Tibial artery (tissue), 4 donors: ENCODE measurements at regions not wholly inside any gene's neighbourhood (a gene's known extent, or its start where the extent isn't known, plus 50 kb on each side); places are given as distances from the start of the nearest gene placed in this dataset.
"Not testable (repeated sequence)": the region's sequence is repeated elsewhere in the genome, so short reads cannot be mapped to it uniquely, and the experiment has no call there.

Source experiments
- DNase-seq, 2 donors: peaks; one replicate each; pipeline ENCODE4 v3.0.0-alpha.2; 2019
- H3K27ac ChIP-seq, 2 donors: fragments of 200-600 bp; sonication (generic) in 1 of 2; 1 replicate in 1 of 2; 2 replicates in 1 of 2; pipeline ENCODE4 v1.5.1; 2018 to 2019; ENCODE audit warnings: mild to moderate bottlenecking in 1 of 2
- H3K27me3 ChIP-seq, 2 donors: fragments of 200-600 bp; sonication (generic) in 1 of 2; one replicate each; pipeline versions ENCODE4 v1.5.1 to v1.6.0; 2016 to 2019
- H3K36me3 ChIP-seq, 3 donors: fragments of 200-600 bp; sonication (generic) in 2 of 3; one replicate each; pipeline ENCODE4 v1.5.1; 2016 to 2019; ENCODE audit warnings: mild to moderate bottlenecking in 2 of 3
- H3K4me1 ChIP-seq, 4 donors: fragments of 200-600 bp; sonication (generic) in 2 of 4; 1 replicate in 3 of 4; 2 replicates in 1 of 4; pipeline ENCODE4 v1.5.1; 2016 to 2019
- H3K4me3 ChIP-seq, 2 donors: fragments of 200-600 bp; sonication (generic) in 1 of 2; 1 replicate in 1 of 2; 2 replicates in 1 of 2; pipeline ENCODE4 v1.5.1; 2018 to 2019; ENCODE audit warnings: mild to moderate bottlenecking in 2 of 2
- H3K9me3 ChIP-seq, 3 donors: fragments of 200-600 bp; sonication (generic) in 1 of 3; one replicate each; pipeline ENCODE4 v1.5.1; 2016 to 2019
- intact Hi-C: fragments of 100-400 bp; cut with DNase I; formaldehyde crosslinking; loops from one replicate; pipeline ENCODE4 v1.15.0; 2023; ENCODE audit warnings: low total_unique reads

GRCh38 chr2:89863209-89863608, 1171.7 kb downstream of the RPIA start:
- H3K27me3 ChIP-seq, H3K4me1 ChIP-seq, H3K27ac ChIP-seq, DNase-seq, H3K36me3 ChIP-seq, intact Hi-C loops, H3K4me3 ChIP-seq, H3K9me3 ChIP-seq: not testable (repeated sequence)

- H3K4me1 ChIP-seq, H3K27me3 ChIP-seq, DNase-seq, H3K4me3 ChIP-seq, H3K36me3 ChIP-seq, H3K9me3 ChIP-seq, H3K27ac ChIP-seq, intact Hi-C loops: not testable (repeated sequence)
These were observed 1183.5 kb downstream of the RPIA start for GRCh38 chr2:89874810-89875595.

GRCh38 chr2:89876445-89876844, 1185.0 kb downstream of the RPIA start:
- H3K4me3 ChIP-seq, H3K27me3 ChIP-seq, intact Hi-C loops, DNase-seq, H3K4me1 ChIP-seq, H3K9me3 ChIP-seq, H3K27ac ChIP-seq, H3K36me3 ChIP-seq: not testable (repeated sequence)

DNA sequence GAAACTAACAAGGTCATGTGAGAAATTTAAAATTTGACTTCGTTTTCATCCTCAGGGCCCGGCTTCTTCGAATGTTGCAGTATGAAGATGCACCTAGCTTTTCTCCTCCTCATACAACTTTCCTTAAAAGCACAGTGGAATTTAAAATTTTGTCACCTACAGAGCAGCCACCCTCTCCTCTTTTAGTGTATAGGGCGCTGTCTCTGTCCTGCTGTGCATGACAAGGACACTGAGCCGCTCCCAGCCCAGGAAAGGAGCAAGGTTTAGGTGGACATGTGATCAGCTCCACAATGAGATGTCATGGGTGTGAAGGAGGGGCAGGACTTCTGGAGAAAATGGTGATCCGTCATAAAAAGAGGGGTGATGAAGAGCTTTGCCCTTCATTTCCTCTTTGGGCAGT, 1185.4 kb downstream of the RPIA start:
- DNase-seq, H3K4me3 ChIP-seq, H3K36me3 ChIP-seq, H3K27me3 ChIP-seq, intact Hi-C loops, H3K9me3 ChIP-seq, H3K4me1 ChIP-seq, H3K27ac ChIP-seq: not testable (repeated sequence)

DNA sequence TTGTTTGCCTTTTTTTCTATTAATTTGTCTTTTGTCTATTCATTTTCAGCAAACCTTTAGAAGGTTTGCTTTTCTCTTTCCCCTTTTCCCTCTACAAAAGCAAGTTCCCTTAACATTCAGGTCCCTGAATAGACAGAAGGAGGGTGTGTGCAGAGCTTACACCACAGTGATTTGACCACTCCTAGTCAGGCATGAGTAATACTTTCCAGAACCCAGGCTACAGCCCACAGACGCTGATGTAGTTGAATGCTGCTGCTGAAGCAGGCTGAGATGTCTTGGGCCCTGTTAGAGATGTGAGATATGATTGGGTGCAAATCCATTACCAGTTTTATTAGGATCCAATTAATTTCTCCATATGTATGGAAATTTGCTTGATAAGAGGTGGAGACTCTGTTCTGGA, 1191.4 kb downstream of the RPIA start:
- H3K27me3 ChIP-seq, H3K4me3 ChIP-seq, intact Hi-C loops, H3K36me3 ChIP-seq, H3K9me3 ChIP-seq, H3K27ac ChIP-seq, DNase-seq, H3K4me1 ChIP-seq: not testable (repeated sequence)

- intact Hi-C loops, H3K9me3 ChIP-seq, H3K4me1 ChIP-seq, H3K36me3 ChIP-seq, H3K27me3 ChIP-seq, H3K27ac ChIP-seq, H3K4me3 ChIP-seq, DNase-seq: not testable (repeated sequence)
These were observed 1192.2 kb downstream of the RPIA start for GRCh38 chr2:89883624-89884023.

DNA sequence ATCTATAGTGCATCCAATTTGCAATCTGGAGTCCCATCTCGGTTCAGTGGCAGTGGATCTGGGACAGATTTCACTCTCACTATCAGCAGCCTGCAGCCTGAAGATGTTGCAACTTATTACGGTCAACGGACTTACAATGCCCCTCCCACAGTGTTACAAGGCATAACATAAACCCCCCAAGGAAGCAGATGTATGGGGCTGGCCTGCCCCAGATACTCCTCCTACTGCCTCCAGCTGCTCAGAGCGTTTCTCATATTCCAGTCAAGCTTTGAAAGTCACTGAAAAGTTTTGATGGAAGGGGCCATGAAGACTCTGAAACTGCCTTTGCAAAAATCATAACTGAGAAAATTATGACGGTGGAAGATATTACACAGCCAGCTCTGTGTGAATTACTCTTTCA, 1193.6 kb downstream of the RPIA start:
- H3K4me3 ChIP-seq, H3K27me3 ChIP-seq, H3K9me3 ChIP-seq, intact Hi-C loops, H3K36me3 ChIP-seq, H3K27ac ChIP-seq, H3K4me1 ChIP-seq, DNase-seq: not testable (repeated sequence)

DNA sequence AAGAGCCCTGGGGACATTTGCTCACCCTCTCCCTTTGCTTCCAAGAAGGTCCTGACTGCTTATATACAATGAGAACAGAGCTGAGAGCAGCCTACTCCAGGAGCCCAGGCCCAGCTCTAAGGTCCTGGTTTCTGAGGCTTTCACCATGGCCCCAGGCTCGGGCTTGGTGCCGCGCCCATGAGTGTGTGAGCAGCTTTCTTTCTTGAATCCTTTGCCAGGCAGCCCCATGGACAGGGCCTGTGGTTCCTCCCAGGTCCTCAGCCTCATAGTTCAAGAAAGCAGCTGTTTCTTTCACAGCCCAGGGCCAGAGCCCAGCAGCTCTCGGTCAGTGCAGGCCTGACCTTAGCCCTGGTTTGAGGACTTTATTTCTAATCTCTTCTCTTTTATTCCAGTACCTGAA, 1197.2 kb downstream of the RPIA start:
- H3K9me3 ChIP-seq, DNase-seq, H3K27me3 ChIP-seq, intact Hi-C loops, H3K36me3 ChIP-seq, H3K4me3 ChIP-seq, H3K27ac ChIP-seq, H3K4me1 ChIP-seq: not testable (repeated sequence)

GRCh38 chr2:89890185-89890773, 1198.8 kb downstream of the RPIA start:
- DNase-seq, H3K27me3 ChIP-seq, H3K4me1 ChIP-seq, H3K9me3 ChIP-seq, H3K36me3 ChIP-seq, intact Hi-C loops, H3K4me3 ChIP-seq, H3K27ac ChIP-seq: not testable (repeated sequence)

GRCh38 chr2:89894988-89895387, 1203.5 kb downstream of the RPIA start:
- H3K4me1 ChIP-seq, intact Hi-C loops, H3K27me3 ChIP-seq, H3K27ac ChIP-seq, H3K4me3 ChIP-seq, DNase-seq, H3K36me3 ChIP-seq, H3K9me3 ChIP-seq: not testable (repeated sequence)

GRCh38 chr2:89895629-89896028, 1204.2 kb downstream of the RPIA start:
- H3K4me1 ChIP-seq, intact Hi-C loops, H3K36me3 ChIP-seq, H3K4me3 ChIP-seq, H3K27ac ChIP-seq, H3K27me3 ChIP-seq, DNase-seq, H3K9me3 ChIP-seq: not testable (repeated sequence)

GRCh38 chr2:89927018-89927417, 1235.5 kb downstream of the RPIA start:
- H3K4me1 ChIP-seq, H3K4me3 ChIP-seq, H3K27me3 ChIP-seq, H3K9me3 ChIP-seq, H3K27ac ChIP-seq, H3K36me3 ChIP-seq, DNase-seq, intact Hi-C loops: not testable (repeated sequence)

DNA sequence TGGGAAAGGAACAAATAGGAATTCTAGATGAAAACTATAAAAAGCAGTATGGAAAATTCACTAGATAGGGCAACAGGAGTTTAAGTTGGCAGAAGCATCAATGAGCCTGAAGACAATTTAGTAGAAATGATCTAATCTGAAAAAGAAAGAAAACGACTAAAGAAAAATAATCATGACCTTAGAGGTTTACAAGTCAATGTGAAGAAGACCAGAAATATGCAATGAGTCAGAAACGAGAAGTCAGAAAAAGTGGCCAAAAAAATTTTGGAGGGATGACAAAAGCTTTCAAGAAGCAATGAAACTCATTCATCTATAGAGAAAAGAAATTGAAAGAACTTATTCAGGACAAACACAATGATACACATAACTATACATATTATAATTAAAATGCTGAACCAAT, 1244.0 kb downstream of the RPIA start:
- DNase-seq, H3K4me3 ChIP-seq, H3K36me3 ChIP-seq, H3K4me1 ChIP-seq, H3K9me3 ChIP-seq, intact Hi-C loops, H3K27me3 ChIP-seq, H3K27ac ChIP-seq: not testable (repeated sequence)

GRCh38 chr2:89936011-89936410, 1244.5 kb downstream of the RPIA start:
- H3K4me1 ChIP-seq, H3K4me3 ChIP-seq, intact Hi-C loops, H3K9me3 ChIP-seq, H3K36me3 ChIP-seq, H3K27me3 ChIP-seq, H3K27ac ChIP-seq, DNase-seq: not testable (repeated sequence)

DNA sequence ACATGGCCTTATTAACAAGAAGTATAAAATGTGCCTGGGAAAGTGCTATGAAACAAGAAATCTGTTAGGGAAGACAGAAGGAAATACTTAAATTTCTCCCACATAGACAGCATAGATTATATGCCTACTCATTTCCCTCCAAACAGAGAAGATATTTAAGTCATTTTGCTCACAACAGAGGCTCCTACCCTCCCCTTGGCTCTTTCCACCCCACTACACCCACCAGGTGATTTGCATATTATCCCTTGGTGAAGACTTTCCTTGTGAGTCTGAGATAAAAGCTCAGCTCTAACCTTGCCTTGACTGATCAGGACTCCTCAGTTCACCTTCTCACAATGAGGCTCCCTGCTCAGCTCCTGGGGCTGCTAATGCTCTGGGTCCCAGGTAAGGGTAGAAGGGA, 1245.1 kb downstream of the RPIA start:
- intact Hi-C loops, H3K4me3 ChIP-seq, H3K9me3 ChIP-seq, H3K27ac ChIP-seq, H3K4me1 ChIP-seq, DNase-seq, H3K36me3 ChIP-seq, H3K27me3 ChIP-seq: not testable (repeated sequence)
